GM19240 (cell line): ENCODE measurements at regions not wholly inside any gene's neighbourhood (a gene's known extent, or its start where the extent isn't known, plus 50 kb on each side); places are given as distances from the start of the nearest gene placed in this dataset.

Source experiments
- DNase-seq: peaks from one replicate; pipeline ENCODE4 v3.0.0; 2011; ENCODE audit warnings: low spot score; ENCODE audit not compliant: insufficient read length

DNA sequence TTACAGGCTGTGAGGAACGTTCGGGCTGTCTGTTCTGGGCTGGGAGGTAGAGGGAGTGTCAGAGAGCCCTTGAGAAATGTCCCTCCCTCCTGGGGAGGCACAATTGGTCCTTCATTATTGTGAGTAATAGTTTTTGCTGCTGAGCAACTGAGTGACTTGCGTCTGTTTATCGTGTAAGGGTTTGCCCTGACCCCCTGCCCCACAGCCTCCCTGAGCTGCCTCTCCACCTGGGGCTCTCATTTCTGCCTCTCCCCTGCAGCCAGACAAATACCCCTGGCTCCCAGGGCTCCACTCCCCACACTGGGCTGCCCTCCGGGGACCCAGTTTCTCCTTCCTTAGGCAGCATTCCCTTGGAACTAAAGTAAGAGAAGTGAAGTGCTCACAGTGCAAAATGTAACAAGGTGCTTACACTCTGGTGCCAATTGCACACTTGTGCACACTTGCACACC lies 174.9 kb upstream of the MVB12B start:
- DNase-seq: no peak

DNA sequence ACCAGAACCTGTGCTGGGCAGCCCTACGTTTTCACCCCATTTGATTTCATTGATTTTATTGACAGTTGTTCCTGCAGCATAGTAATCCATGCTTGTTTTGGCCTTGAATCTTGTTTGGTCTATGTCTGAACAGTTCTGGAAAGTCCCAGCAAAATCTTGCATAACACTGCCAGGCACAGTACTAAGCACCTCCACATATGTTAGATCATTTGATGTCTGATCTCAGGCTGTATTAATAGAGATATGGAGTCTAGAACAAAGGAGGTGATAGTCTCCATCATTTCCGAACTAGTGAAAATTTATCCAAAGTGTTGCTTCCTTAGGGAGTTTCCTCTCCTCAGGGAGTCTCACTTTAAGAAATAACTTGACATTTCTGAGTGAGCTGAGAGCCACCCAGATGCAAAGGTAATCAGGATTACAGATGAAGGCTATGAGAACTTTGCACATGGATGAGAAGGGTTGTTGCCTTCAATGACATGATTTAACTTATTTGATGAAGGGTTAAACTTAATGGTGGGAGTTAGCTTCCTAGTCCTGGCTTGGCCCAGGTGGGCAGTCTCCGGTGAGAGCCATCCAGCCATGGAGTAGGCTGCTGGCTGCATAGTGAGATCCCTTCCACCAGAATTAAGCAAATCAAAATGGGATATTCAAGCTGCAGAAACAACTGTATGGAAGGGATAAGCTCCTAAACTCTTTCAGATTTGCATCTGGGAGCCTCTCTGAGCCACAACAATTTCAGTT lies 173.8 kb upstream of the MVB12B start:
- no peak for DNase-seq

DNA sequence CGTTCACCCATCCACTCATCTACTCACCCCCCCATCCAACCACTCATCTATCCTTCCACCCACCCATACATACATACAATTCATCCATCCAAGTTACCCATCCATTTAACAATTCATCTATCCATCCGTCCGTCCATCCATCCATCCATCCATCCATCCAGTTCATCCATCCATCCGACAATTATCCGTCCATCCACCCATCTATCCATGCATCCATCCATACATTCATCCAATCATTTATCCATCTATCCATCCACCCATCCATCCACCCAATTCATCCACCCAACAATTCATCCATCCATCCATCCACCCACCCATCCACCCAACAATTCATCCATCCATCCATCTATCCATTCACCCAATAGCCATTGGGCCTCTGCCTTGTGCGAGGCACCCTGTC lies 173.2 kb upstream of the MVB12B start:
- no peak for DNase-seq

DNA sequence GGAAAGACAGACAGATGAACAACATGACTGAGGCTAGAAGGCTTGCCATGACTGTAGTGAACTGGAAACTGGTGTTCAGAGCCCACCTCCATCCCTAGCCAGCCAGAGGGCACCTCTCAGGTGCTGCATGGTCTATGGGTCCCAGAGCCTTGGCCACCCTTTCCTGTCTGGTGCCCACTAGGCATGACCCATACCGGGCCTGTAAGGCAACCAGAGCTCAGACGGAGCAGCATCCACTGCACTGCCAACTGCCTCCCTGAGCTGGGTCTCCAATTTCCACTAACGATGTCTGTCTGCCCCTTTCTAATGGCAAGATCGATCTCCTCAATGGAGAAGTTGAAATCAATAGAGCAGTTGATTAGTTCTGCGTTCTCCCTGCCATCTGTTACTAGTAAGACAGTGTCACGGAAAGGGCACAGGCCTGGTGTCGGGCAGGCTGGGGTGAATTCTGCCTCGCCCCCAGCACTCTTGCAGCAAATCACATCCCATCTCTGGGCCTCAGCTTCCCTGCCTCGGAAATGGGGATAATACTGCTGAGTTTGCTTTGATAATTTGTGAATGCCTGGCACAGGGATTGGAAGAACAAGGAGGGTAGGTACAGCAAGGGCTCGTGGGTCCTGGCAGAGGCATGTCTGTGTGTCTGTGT lies 172.3 kb upstream of the MVB12B start:
- DNase-seq: no peak

DNA sequence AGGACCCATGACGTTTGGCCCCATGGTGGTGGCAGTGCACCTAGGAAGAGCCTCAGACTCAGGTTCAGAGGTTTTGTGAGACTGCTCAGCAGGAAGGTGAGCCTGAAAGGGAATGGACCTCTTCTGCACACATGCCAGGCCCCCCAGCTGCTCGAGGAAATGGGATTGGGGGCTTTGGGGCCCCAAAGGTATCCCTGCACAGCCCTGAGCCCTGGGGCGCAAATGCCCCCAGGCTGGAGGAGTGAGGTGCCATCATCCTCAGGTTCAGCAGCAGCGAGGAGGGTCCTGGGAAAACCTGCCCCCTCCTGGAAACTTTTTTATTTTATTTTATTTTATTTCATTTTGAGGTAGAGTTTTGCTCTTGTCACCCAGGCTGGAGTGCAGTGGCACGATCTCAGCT lies 171.8 kb upstream of the MVB12B start:
- no peak for DNase-seq

DNA sequence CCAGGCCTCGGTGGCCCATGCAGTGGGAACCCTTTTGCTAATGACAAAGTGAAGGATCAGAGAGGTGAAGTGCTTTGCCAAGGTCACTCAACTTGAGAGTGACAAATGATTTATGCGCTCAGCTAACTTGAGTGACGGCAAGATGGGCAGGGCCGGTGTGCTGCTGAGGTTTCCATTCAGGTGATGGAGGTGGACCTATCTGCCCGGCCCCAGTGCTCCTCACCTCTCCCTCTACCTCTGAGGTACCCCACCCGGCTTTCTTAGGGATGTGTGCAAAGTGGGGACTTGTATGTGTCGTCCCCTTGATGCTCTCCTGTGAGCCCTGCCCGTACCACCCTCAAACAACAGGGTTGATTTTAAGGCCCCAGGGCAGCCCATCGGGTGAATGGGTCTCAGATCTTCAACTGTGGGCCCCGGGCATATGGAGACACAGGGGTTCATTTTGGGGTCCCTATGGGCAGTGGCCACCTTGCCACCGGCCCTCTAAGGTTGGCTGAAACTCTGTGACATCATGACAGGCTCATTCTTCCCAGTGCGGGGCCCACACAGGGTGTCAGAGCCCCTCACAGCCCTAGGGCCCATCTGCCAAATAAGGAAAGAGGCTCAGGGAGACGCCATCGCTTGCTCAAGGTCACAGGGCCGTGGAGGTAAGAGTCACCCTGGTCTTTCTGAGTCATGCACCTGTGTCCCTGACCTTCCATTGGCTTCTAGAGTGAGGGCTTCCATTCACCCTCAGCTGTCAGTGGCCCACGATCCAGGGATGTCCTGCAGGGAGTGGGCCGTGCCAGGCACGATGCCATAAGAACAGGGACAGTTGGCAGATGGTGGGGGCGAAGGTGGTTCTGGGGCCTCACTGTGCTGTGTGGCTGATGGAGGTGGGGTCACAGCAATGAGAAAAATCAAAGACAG lies 170.6 kb upstream of the MVB12B start:
- no peak for DNase-seq

DNA sequence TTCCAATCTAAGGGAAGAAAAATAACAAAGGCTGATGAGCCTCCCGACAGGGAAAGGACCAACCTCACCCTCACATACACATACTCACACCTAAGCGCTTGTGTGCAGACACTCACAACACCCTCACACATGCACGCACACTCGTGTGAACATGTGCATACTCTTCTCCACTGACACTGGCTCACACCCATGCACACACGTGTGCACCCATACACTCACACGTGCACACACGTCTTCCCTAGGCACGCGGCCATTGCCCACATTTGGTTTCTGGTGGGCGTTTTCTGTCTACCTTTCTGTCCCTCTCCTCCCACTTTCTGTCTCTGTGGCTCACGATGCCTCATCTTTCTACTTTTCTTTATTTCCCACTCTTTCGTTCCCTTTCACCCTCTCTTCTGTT lies 169.7 kb upstream of the MVB12B start:
- DNase-seq: no peak

DNA sequence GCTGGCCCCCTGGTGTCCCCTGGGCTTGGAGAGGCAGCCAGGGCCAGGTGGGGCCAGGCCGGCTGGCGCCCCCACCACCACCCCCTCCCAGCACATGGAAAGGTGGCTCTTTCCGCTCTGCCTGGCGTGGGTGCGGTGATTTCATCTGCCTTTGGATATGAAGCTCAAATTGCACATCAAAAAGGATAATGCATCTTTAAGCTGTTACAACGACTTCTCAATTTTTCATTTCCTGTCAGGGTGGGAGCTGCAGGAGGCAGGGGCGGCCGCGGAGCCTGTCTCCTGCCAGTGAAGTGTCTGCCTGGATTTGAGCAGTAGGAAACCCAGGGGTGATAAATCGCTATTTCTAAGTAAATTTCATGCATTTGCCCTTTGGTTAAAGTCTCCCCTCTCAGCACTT lies 169.2 kb upstream of the MVB12B start:
- no peak for DNase-seq

DNA sequence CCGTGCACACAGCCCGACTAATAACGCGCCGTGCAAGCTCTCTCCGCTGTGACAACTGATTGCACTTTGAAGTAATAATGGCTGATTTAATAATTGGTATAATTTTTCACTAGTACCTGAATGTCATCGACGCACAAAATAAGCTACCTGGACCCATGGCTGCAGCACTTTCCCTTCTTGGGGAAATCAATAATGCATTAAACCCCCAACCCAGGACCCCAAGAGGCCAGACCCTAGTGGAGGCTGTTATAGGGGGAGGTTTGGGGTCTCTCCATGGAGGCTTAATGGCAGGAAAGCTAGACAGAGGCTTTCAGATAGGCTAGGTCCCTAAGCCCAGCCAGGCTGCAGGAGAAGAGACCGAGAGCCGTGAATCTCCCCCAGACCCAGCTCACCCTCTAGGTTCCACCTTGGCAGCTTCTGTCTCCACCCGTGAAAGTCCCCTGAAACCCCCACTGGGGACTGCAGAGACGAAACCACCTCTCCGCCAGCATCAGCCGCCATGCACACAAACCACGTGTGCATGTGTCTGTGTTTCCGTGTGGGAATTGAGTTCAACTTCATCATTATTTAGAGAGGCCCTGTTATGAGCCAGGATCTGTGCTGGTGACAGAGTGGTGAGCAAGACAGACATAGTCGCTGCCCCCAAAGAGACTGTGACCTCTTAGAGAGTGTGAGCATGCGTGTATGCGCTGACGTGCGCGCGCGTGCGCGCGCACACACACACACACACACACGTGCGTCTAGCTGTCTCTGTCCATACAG lies 168.6 kb upstream of the MVB12B start:
- DNase-seq: no peak

DNA sequence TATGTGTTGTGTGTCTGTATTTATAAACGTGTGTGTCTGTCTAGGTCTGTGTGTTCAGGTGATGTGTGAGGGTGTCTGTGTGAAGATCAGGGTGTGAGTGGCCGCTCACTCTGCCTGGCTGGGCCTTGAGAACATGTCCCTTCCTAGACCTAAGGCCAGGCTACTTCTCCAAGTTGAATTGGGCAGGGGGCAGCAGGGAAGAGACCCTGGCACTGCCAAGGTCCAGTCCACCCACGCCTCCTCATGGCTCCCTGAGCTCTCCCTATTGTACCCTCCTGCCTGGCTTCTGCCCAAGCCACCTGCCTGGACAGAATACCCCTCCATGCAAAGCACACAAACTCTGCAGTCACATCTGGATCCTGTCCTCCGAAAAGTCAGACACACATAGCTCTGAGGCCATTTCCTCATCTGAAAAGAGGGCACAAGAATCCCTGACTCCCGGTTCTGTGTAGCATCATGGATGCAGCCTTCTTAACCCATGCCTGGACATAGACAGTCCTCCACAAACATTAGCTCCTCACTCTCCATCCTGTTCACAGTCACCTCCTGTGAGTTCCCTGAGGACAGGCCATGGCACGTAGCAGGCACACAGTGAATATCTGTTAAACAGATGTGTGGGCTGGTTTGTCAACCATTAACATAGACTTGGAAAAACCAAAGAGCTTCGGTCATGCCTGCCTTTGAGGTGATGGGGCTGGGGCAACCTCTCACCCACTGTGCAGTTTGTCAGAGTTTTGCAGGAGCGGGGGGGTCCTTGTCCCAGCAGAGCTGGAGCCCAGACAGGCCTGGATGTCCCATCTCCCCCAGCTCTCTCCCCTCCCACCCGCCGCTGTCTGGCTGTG lies 167.8 kb upstream of the MVB12B start:
- no peak for DNase-seq

DNA sequence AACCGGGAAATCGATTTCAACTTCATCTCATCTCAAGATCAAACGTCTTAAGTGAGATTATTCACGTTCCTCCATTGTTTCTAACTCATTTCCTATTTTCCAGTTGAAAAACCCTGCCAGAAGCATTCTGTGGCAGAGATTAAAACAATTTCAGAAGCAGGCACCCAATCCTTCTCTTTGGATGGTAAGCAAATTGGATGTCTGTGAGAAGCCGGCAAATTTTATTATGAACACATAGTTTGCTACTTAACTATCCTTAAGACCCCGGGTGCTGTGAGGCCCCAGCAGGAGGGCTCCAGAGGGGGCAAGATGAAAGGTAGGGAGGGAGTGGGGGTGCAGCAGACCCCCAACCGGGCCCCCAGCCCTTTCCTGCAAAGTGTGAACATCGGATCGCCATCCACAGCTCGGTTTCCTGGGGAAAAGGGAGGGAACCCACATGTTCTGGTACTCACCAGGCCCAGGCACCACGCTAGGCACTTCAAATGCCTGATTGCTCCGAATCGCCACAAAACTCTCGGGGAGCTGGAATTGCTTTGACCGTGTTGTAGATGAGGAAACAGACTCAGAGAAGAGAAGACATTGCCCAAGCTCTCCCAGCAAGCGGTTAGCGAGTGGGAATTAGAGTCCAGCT lies 167.1 kb upstream of the MVB12B start:
- DNase-seq: no peak

DNA sequence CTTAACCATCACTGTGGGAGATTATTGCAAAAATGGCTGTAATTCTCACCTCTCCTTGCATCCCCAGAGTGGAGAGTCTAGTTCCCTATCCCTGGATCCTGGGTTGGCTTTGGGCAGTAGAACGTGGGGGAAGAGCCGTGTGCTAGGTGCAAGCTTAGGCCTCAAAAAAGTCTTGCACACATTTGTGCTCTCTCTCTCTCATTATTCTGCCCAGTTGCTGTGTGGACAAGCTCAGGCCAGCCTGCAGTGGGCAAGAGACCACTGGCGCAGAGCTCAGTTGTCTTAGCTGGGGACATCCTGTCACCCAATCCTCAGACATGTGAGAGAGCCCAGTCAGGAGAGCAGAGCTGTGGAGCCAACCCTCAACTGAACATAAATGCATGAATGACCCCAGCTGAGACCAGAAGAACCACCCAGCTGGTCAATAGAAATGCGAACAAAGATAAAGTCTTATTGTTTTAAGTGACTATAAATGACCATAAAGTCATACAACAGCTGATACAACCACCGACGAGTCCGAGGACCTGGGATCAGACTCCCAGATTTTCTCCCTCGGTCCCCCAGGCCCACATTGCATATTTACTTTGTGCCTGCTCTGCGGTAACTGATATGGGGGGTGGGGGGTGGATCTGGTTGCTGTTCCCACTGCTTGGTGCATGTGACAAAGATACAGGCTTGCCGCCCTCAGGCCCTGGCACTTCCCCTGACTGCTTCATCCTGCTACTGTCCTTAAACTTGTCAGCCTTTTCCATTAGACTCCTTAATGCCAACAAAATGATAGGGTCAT lies 166.4 kb upstream of the MVB12B start:
- DNase-seq: no peak

DNA sequence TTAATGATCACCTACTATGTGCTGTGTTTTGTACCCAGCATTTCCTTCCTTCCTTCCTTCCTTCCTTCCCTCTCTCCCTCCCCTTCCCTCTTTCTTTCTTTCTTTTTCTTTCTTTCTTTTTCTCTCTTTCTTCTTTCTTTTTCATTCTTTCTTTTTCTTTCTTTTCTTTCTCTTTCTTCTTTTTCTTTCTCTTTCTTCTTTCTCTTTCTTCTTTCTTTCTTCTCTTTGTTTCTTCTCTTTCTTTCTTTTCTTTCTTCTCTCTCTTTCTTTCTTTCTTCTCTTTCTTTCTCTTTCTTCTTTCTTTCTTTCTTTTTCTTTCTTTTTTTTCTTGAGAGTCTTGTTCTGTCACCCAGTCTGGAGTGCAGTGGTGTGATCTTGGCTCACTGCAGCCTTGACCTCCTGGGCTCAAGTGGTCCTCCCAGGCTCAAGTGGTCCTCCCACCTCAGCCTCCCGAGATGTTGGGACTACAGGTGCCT lies 165.7 kb upstream of the MVB12B start:
- DNase-seq: no peak

DNA sequence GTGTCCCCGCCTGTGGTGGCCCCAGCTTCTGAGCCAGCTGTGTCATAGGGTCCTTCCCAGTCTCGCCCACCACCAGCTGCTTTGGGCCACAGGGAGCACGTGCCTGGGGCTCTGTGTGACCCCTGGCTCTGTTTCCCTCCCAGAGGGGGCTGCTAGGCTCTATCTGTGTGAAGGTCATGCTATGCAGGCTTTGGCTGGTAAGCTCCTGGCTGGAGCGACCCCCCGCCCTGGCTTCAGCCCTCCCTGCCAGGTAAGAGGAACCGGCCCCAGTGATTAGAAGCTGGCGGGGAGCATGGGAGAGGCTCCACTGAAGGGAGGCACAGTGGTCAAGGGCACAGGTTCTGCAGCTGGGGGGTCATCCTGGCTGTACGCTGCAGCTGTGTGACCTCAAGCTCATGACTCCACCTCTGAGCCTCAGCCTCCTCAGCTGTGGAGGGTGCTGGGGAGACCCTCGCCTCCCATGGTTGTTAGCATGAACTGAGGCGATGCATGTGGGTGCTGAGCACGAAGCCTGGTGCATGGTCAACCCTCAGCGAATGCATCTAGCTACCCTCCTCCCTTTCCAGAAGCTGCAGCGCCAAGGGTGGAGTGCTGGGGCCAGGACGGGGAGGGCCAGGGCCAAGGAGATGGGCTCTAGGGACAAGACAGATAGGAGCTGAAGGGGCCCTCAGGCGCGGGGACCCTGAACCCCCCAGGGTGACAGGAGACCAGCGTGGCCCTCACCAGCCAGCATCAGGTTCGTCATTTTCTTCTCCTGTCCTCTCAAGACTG lies 163.8 kb upstream of the MVB12B start:
- DNase-seq: no peak

DNA sequence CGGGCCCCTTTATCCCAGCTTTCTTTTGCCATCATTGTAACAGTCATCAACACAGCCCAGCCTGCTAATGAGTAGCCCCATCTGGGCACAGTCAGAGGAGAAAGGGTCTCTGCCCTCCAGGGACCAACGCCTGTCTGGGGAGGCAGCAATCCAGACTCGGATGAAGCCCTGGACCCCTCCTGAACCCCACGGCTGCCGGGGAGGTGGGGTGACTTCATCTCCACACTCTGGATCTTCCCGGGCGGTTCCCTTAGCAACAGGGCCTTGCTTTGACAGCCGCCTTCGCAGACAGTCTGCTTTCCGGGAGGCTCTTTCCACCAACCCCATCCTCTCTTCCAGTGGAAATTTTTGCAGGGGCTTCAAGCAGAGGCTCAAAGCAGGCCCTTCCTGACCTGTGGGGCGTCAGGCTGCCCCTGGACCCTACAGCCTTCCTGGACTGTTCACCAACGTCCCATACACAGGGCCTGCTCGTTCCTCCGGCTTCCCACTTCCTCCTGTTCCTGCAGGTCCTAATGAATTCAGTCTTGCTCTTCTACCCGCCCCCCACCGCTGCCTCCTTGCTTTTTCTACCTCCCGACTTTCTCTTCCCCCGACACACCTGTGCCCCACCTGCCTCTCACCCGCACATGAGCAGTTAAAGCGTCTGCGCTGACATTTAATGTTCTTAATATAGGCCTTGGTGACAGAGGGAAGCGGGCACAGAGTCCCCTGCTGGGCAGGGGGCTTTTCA lies 161.7 kb upstream of the MVB12B start:
- DNase-seq: no peak

DNA sequence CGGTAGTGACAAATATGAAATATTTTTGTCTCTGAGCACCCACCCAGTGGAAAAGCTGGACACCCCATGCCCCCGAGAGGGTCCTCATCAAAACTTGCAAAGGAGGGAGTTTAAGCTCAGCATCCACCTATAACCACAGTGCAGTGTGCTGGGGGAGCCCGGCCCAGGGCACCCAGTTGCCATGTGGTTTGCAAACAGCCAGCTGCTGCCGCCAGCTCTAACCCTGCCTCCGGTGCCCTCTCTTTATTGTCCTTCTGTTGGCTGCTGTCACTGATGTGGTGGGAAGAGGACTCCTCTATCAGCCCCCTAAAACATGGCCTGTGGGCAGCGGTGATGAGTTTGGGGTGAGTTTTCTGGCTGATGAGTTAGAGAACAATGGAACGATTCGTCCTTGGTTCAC lies 160.9 kb upstream of the MVB12B start:
- DNase-seq: no peak

DNA sequence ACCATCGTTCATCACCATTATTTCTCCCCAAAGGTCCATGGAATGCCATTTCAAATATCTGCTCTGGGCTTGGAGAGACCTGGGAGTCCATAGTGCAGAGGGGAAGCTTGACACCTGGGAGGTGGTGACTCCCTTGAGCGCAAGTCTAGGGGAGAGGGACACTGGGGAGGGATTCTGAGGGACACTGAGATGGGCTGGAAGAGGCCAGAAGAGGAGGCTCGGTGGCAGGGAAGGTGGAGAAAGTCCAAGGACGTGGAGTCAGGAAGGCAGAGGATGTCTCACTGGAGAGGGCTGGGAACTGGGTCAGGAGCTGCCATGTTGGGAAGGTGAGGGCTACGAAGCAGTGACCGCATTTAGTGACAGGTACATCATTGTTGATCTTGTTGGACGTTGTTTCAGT lies 160.3 kb upstream of the MVB12B start:
- no peak for DNase-seq

DNA sequence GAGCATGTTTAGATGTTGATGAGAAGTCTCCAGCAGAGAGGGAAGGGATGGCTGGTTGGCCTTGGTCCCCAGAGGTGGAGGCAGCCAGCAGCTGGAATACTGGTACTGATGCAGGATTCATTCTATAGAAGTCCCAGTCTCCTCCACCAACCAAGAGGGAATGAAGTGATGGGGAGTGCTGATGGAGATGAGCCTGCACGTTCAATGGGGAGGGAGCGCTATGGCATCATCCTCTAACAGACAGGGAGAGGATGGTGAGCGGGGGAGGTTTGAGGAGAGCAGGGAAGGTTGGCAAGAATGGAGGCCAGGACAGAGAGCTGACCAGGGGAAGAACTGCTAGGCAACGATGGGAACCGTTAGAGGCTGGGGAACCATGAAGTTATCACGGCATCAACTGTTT lies 159.8 kb upstream of the MVB12B start:
- no peak for DNase-seq
